ENCODE measurements at regions not wholly inside any gene's neighbourhood (a gene's known extent, or its start where the extent isn't known, plus 50 kb on each side); places are given as distances from the start of the nearest gene placed in this dataset.

- TF ChIP-seq CTCF (IDR thresholded peaks at IDR 0.05; ENCODE audit: insufficient read depth, low read depth, low read length) (no peak), EZH2 (IDR thresholded peaks at IDR 0.05; ENCODE audit: insufficient read depth, low read length) (no peak)
Observed at GRCh38 chr13:97577026-97577425, 143.1 kb downstream of the RAP2A start.
